OCI-LY1 (cell line): ENCODE measurements at regions not wholly inside any gene's neighbourhood (a gene's known extent, or its start where the extent isn't known, plus 50 kb on each side); places are given as distances from the start of the nearest gene placed in this dataset.

Experiments
- H2AFZ ChIP-seq: fragments of 200-600 bp; sonication (generic), shearing (Covaris generic); 2 replicates; pipeline ENCODE4 v1.6.0; 2014; ENCODE audit warnings: antibody characterized with exemption, mild to moderate bottlenecking, low read length
- H3F3A ChIP-seq: fragments of 200-600 bp; sonication (generic), shearing (Covaris generic); 2 replicates; pipeline ENCODE4 v1.6.0; 2014; ENCODE audit warnings: mild to moderate bottlenecking, antibody characterized with exemption, low read length, moderate library complexity; ENCODE audit not compliant: insufficient read depth
- H3K27ac ChIP-seq: fragments of 200-600 bp; sonication (generic); 2 replicates; pipeline ENCODE4 v1.5.1; 2014; ENCODE audit warnings: low read length, mixed run types, mild to moderate bottlenecking, low read depth; ENCODE audit not compliant: poor library complexity, severe bottlenecking
- H3K27me3 ChIP-seq: fragments of 200-600 bp; sonication (generic); 2 replicates; pipeline ENCODE4 v1.6.0; 2014; ENCODE audit warnings: antibody characterized with exemption, mild to moderate bottlenecking, low read length, moderate library complexity; ENCODE audit not compliant: insufficient read depth
- H3K36me3 ChIP-seq: fragments of 200-600 bp; sonication (generic); 2 replicates; pipeline ENCODE4 v1.6.1; 2014; ENCODE audit warnings: mild to moderate bottlenecking, antibody characterized with exemption, low read length, moderate library complexity, mixed read lengths; ENCODE audit not compliant: insufficient read depth
- H3K4me1 ChIP-seq: fragments of 200-600 bp; sonication (generic); 2 replicates; pipeline ENCODE4 v1.5.1; 2014; ENCODE audit warnings: mild to moderate bottlenecking, low read length, moderate library complexity; ENCODE audit not compliant: insufficient read depth, severe bottlenecking
- H3K4me2 ChIP-seq: fragments of 200-600 bp; sonication (generic), shearing (Covaris generic); 2 replicates; pipeline ENCODE4 v1.6.1; 2014; ENCODE audit warnings: low read length
- H3K4me3 ChIP-seq: fragments of 200-600 bp; sonication (generic); 2 replicates; pipeline ENCODE4 v1.5.1; 2014; ENCODE audit warnings: low read length, low read depth, mild to moderate bottlenecking, mixed read lengths; ENCODE audit not compliant: poor library complexity, severe bottlenecking
- H3K79me2 ChIP-seq: fragments of 200-600 bp; shearing (Covaris generic); 2 replicates; pipeline ENCODE4 v1.6.1; 2016; ENCODE audit warnings: mixed run types, low read length, mixed read lengths; ENCODE audit not compliant: insufficient read depth
- H3K9ac ChIP-seq: fragments of 200-600 bp; sonication (generic), shearing (Covaris generic); 2 replicates; pipeline ENCODE4 v1.6.1; 2014; ENCODE audit warnings: mild to moderate bottlenecking, low read length, mixed read lengths
- H3K9me2 ChIP-seq: fragments of 200-600 bp; sonication (generic), shearing (Covaris generic); 2 replicates; pipeline ENCODE4 v1.6.1; 2014; ENCODE audit warnings: low read depth, mild to moderate bottlenecking, low read length, mixed read lengths
- H3K9me3 ChIP-seq: fragments of 200-600 bp; shearing (Covaris generic); 2 replicates; pipeline ENCODE4 v1.6.1; 2014; ENCODE audit warnings: low read length, mixed read lengths
- H4K20me1 ChIP-seq: fragments of 200-600 bp; sonication (generic), shearing (Covaris generic); 2 replicates; pipeline ENCODE4 v1.6.0; 2016; ENCODE audit warnings: mild to moderate bottlenecking, low read length; ENCODE audit not compliant: insufficient read depth
- EZH2 ChIP-seq: fragments of 200-600 bp; sonication (generic), shearing (Covaris generic); IDR thresholded peaks from 2 replicates; pipeline ENCODE4 v1.8.0; 2017; ENCODE audit warnings: borderline replicate concordance, mixed run types, mild to moderate bottlenecking, antibody characterized with exemption, low read length, moderate library complexity, mixed read lengths
- TF ChIP-seq, protein P1 (sequence below): fragments of 200-600 bp; sonication (generic), shearing (Covaris generic); IDR thresholded peaks from 2 replicates; pipeline ENCODE4 v1.5.1; 2017; ENCODE audit warnings: mild to moderate bottlenecking, antibody characterized with exemption, low read length, moderate library complexity, mixed read lengths

DNA sequence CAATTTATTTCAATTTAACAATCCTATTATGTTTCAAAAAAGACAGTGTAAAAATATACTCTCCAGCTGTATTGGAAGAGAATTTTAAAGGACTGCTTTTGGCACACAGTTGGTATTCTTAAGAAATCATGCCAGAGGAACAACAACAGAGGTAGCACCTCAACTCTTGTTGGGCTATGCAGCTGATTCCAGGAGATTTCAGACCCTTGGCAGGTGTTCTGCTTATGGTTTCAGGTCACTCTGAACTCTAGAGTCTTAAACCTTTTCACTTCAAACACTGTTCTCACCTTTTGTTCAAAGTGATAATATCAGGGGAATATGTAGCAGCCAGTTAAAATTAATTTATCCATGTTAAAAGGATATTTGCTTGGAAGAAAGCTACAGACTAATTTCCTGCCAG is 160.1 kb downstream of the PFKFB3 start:
- Histone ChIP-seq H3K4me2 (no peak overlapping the region), H2AFZ (no peak overlapping the region), H3K27me3 (no peaks in the 10 kb centered on the region), H3K79me2 (no peaks in the 10 kb centered on the region), H3F3A (0 out of 2 replicates have a peak, but pooled peaks cover 2% of the 10 kb centered on the region), H3K9me2 (no peaks in the 10 kb centered on the region), H3K4me3 (no peak overlapping the region), H3K4me1 (no peaks in the 10 kb centered on the region), H3K9ac (no peak overlapping the region), H4K20me1 (no peaks in the 10 kb centered on the region), H3K27ac (no peak overlapping the region), H3K9me3 (peaks cover 19% of the 10 kb centered on the region), H3K36me3 (peaks cover 4% of the 10 kb centered on the region; the same call in 1 of the 2 replicates)
- no peak for TF ChIP-seq EZH2
- TF ChIP-seq, protein P1, sequence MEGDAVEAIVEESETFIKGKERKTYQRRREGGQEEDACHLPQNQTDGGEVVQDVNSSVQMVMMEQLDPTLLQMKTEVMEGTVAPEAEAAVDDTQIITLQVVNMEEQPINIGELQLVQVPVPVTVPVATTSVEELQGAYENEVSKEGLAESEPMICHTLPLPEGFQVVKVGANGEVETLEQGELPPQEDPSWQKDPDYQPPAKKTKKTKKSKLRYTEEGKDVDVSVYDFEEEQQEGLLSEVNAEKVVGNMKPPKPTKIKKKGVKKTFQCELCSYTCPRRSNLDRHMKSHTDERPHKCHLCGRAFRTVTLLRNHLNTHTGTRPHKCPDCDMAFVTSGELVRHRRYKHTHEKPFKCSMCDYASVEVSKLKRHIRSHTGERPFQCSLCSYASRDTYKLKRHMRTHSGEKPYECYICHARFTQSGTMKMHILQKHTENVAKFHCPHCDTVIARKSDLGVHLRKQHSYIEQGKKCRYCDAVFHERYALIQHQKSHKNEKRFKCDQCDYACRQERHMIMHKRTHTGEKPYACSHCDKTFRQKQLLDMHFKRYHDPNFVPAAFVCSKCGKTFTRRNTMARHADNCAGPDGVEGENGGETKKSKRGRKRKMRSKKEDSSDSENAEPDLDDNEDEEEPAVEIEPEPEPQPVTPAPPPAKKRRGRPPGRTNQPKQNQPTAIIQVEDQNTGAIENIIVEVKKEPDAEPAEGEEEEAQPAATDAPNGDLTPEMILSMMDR: no peak

DNA sequence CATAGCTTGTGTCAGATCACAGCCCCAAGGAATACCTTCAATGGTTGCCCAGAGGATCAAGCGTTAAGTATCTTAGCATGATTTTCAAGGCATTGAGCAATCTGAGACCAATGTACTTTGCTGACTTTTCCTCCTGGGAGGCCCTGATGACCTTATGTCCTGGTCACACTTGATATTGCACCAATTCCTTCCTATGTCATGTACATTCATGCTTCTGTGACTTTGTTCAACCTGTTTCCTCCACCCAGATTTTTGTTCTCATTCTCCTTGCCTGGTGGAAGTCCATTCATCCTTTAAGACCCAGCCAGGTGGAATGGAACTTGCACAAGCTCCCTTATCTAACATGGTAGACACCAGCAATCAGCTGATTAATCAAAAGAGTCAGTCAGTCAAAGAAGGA is 160.8 kb downstream of the PFKFB3 start:
- Histone ChIP-seq H3K4me1 (no peaks in the 10 kb centered on the region), H3K27ac (no peak overlapping the region), H3K9me3 (peaks cover 15% of the 10 kb centered on the region), H3K9ac (no peak overlapping the region), H3K27me3 (no peaks in the 10 kb centered on the region), H3K36me3 (peaks cover 4% of the 10 kb centered on the region; the same call in 1 of the 2 replicates), H3F3A (0 out of 2 replicates have a peak, but pooled peaks cover 2% of the 10 kb centered on the region), H4K20me1 (no peaks in the 10 kb centered on the region), H3K4me2 (no peak overlapping the region), H3K79me2 (no peaks in the 10 kb centered on the region), H3K9me2 (no peaks in the 10 kb centered on the region), H2AFZ (no peak overlapping the region), H3K4me3 (no peak overlapping the region)
- TF ChIP-seq EZH2: no peak
- TF ChIP-seq, protein P1: no peak

DNA sequence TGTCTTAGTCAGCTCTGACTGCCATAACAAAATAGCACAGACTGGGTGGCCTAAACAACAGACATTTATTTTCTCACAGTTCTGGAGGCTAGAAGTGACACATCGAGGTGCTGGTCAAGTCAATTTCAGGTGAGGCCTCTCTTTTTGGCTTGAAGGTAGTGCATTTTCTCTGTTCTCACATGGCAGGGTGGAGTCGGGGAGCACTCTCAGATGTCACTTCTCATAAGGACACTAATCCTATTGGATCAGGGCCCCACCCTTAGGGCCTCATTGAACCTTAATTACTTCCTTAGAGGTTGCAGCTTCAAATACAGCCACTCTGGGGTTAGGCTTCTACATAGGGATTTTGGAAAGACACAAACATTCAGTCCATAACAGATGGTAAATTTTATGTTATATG is 161.6 kb downstream of the PFKFB3 start:
- peaks cover 11% of the 10 kb centered on the region; the same call in 1 of the 2 replicates for H3K9me3 ChIP-seq
- no peaks in the 10 kb centered on the region for H3K9me2 ChIP-seq
- no peaks in the 10 kb centered on the region for H3K27me3 ChIP-seq
- peaks cover 4% of the 10 kb centered on the region; the same call in 1 of the 2 replicates for H3K36me3 ChIP-seq
- H3F3A ChIP-seq: no peaks in the 10 kb centered on the region
- H3K4me3 ChIP-seq: no peak overlapping the region
- no peak overlapping the region for H3K27ac ChIP-seq
- no peaks in the 10 kb centered on the region for H3K79me2 ChIP-seq
- no peaks in the 10 kb centered on the region for H3K4me1 ChIP-seq
- no peak overlapping the region for H3K4me2 ChIP-seq
- H4K20me1 ChIP-seq: no peaks in the 10 kb centered on the region
- H3K9ac ChIP-seq: no peak overlapping the region
- no peak overlapping the region for H2AFZ ChIP-seq
- TF ChIP-seq, protein P1: no peak
- TF ChIP-seq EZH2: no peak
